Osteocyte (in vitro differentiated cells): ENCODE measurements at regions not wholly inside any gene's neighbourhood (a gene's known extent, or its start where the extent isn't known, plus 50 kb on each side); places are given as distances from the start of the nearest gene placed in this dataset.

Source experiments
- DNase-seq: peaks from one replicate; pipeline ENCODE4 v3.0.0; 2021; ENCODE audit warnings: mixed read lengths; ENCODE audit not compliant: unreplicated experiment; ENCODE audit errors: extremely low spot score
- H3K27ac Mint-ChIP-seq: one replicate; pipeline ENCODE4 v1.8.0; 2021; ENCODE audit warnings: mild to moderate bottlenecking, mixed read lengths; ENCODE audit not compliant: unreplicated experiment
- H3K27me3 Mint-ChIP-seq: one replicate; pipeline ENCODE4 v1.8.0; 2021; ENCODE audit warnings: mixed read lengths; ENCODE audit not compliant: unreplicated experiment
- H3K36me3 Mint-ChIP-seq: one replicate; pipeline ENCODE4 v1.8.0; 2021; ENCODE audit warnings: mixed read lengths; ENCODE audit not compliant: unreplicated experiment
- H3K4me1 Mint-ChIP-seq: one replicate; pipeline ENCODE4 v1.8.0; 2021; ENCODE audit warnings: mixed read lengths; ENCODE audit not compliant: unreplicated experiment
- H3K4me3 Mint-ChIP-seq: one replicate; pipeline ENCODE4 v1.8.0; 2021; ENCODE audit warnings: mild to moderate bottlenecking, moderate library complexity, mixed read lengths; ENCODE audit not compliant: unreplicated experiment
- H3K9me3 Mint-ChIP-seq: one replicate; pipeline ENCODE4 v1.8.0; 2021; ENCODE audit warnings: mixed read lengths; ENCODE audit not compliant: unreplicated experiment
- CTCF ChIP-seq: fragments of 200-600 bp; sonication (generic); IDR thresholded peaks from 2 replicates; pipeline ENCODE4 v1.5.0; 2021; ENCODE audit warnings: antibody characterized with exemption, mild to moderate bottlenecking, moderate library complexity

- H3K27ac Mint-ChIP-seq = no peak overlapping the region
- DNase-seq = no peak
Observed at GRCh38 chr2:152890736-152891135, 172.3 kb downstream of the ARL6IP6 start.

GRCh38 chr2:152883951-152884487, 165.6 kb downstream of the ARL6IP6 start:
- H3K27me3 Mint-ChIP-seq = no peaks in the 10 kb centered on the region

More at GRCh38 chr2:152890736-152891135, 172.3 kb downstream of the ARL6IP6 start:
- Mint-ChIP-seq H3K4me3 (no peak overlapping the region), H3K27me3 (no peaks in the 10 kb centered on the region), H3K36me3 (no peaks in the 10 kb centered on the region), H3K4me1 (no peaks in the 10 kb centered on the region), H3K9me3 (no peaks in the 10 kb centered on the region)
- no peak for TF ChIP-seq CTCF

GRCh38 chr2:152881527-152881926, 163.1 kb downstream of the ARL6IP6 start:
- Mint-ChIP-seq H3K27ac (no peak overlapping the region), H3K4me1 (no peaks in the 10 kb centered on the region), H3K4me3 (no peak overlapping the region), H3K9me3 (no peaks in the 10 kb centered on the region), H3K36me3 (no peaks in the 10 kb centered on the region), H3K27me3 (no peaks in the 10 kb centered on the region)
- DNase-seq = no peak
- no peak for TF ChIP-seq CTCF

More at GRCh38 chr2:152883951-152884487, 165.6 kb downstream of the ARL6IP6 start:
- no peak for TF ChIP-seq CTCF
- Mint-ChIP-seq H3K4me1 (no peaks in the 10 kb centered on the region), H3K4me3 (no peak overlapping the region), H3K36me3 (no peaks in the 10 kb centered on the region), H3K9me3 (no peaks in the 10 kb centered on the region), H3K27ac (no peak overlapping the region)
- DNase-seq = no peak

GRCh38 chr2:152879275-152879674, 160.9 kb downstream of the ARL6IP6 start:
- no peak for DNase-seq
- no peaks in the 10 kb centered on the region for H3K9me3 Mint-ChIP-seq
- no peak overlapping the region for H3K4me3 Mint-ChIP-seq
- no peak for TF ChIP-seq CTCF
- H3K27me3 Mint-ChIP-seq = no peaks in the 10 kb centered on the region
- H3K4me1 Mint-ChIP-seq = no peaks in the 10 kb centered on the region
- H3K27ac Mint-ChIP-seq = no peak overlapping the region
- no peaks in the 10 kb centered on the region for H3K36me3 Mint-ChIP-seq

DNA sequence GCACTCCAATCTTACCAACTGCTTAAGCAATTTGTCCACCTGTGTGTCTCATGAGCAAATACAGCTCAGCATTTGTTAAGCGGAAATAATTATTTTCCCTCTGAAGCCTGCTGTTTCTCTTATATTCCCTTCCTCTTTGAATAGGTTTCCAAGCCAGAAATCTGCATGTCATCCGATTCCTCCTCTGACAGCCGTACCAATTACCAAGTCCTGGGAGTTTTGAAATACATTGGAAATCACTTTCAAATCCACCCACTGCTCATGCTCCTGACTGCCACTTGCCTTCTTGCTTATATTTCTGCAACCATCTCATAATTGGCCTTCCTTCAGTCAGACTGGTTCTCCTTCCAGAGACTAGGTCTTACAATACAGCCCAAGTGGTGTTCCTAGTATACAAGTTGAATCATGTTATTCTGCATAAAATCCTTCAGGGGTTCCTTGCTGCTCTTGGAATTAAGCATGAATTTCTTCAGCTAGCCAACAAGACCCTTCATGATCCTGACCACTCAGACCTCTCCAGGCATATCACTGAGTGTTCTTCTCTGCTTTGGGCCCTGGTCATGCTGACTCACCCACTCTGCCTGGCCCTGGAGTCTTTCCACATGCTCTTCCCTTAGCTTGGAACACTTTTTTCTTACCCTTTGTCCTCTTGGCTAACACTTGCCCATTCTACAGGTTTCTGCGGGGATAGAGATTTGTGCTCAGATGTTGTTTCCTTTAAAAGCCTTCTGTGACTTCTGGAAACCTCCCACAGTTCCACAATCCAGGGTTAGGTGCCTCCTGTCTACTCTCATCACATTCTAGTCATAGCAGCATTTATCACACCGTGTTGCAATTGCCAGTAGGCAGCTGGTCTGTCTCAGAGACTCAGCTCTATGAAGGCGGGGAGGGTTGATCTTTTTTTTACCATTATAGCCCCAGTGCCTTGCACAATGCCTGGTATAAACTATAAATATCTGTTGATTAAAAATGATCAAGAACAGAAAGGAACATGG, 157.6 kb downstream of the ARL6IP6 start:
- Mint-ChIP-seq H3K27me3 (no peaks in the 10 kb centered on the region), H3K4me1 (no peaks in the 10 kb centered on the region), H3K36me3 (no peaks in the 10 kb centered on the region), H3K9me3 (no peaks in the 10 kb centered on the region), H3K4me3 (no peak overlapping the region), H3K27ac (no peak overlapping the region)
- DNase-seq = no peak
- TF ChIP-seq CTCF = no peak
